BJ (cell line): ENCODE measurements at regions not wholly inside any gene's neighbourhood (a gene's known extent, or its start where the extent isn't known, plus 50 kb on each side); places are given as distances from the start of the nearest gene placed in this dataset.

Experiments
- CTCF ChIA-PET: fragments of 350-600 bp; formaldehyde crosslinking; extraction: SDS; loops from one replicate; lab custom pipeline; 2021; ENCODE audit warnings: antibody characterized with exemption, inconsistent platforms; lab: Yijun Ruan, JAX
- POLR2A ChIA-PET: fragments of 300-600 bp; sonication (Branson Sonifier 250); formaldehyde crosslinking; extraction: SDS; loops from one replicate; lab custom pipeline; 2021; ENCODE audit warnings: antibody characterized with exemption; lab: Charles Lee
- DNase-seq: peaks from one replicate; pipeline ENCODE4 v3.0.0-alpha.2; 2011; ENCODE audit warnings: low read depth
- H3K27me3 ChIP-seq: 2 replicates; pipeline ENCODE4 v1.6.0; 2011; ENCODE audit warnings: low read length; ENCODE audit not compliant: control insufficient read depth, insufficient read depth
- H3K36me3 ChIP-seq: 2 replicates; pipeline ENCODE4 v1.5.1; 2011; ENCODE audit warnings: low read length; ENCODE audit not compliant: control insufficient read depth, insufficient read depth
- H3K4me3 ChIP-seq: 2 replicates; pipeline ENCODE4 v1.5.1; 2011; ENCODE audit warnings: low read depth, mild to moderate bottlenecking, control low read depth, low read length
- TF ChIP-seq, protein P1 (sequence below): IDR thresholded peaks from 2 replicates; pipeline ENCODE4 v1.5.1; 2011; ENCODE audit warnings: low read depth, mild to moderate bottlenecking, control low read depth, inconsistent platforms, low read length, moderate library complexity; ENCODE audit not compliant: insufficient read depth

DNA sequence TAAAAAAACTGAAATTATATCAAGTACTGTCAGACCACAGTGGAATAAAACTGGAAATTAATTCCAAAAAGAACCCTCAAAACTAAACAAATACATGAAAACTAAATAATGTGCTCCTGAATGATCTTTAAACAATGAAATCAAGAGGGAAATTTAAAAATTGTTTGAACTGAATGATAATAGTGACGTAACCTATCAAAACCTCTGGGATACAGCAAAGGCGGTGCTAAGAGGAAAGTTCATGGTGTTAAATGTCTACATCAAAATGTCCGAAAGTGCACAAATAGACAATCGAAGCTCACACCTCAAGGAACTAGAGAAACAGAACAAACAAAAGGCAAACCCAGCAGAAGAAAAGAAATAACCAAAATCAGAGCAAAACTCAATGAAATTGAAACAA, 70.8 kb upstream of the TUBA3C start:
- ChIA-PET POLR2A (no interaction called here), CTCF (no interaction called here)
- Histone ChIP-seq H3K36me3 (no peaks in the 10 kb centered on the region), H3K4me3 (no peak overlapping the region), H3K27me3 (no peaks in the 10 kb centered on the region)
- no peak for DNase-seq
- TF ChIP-seq, protein P1, sequence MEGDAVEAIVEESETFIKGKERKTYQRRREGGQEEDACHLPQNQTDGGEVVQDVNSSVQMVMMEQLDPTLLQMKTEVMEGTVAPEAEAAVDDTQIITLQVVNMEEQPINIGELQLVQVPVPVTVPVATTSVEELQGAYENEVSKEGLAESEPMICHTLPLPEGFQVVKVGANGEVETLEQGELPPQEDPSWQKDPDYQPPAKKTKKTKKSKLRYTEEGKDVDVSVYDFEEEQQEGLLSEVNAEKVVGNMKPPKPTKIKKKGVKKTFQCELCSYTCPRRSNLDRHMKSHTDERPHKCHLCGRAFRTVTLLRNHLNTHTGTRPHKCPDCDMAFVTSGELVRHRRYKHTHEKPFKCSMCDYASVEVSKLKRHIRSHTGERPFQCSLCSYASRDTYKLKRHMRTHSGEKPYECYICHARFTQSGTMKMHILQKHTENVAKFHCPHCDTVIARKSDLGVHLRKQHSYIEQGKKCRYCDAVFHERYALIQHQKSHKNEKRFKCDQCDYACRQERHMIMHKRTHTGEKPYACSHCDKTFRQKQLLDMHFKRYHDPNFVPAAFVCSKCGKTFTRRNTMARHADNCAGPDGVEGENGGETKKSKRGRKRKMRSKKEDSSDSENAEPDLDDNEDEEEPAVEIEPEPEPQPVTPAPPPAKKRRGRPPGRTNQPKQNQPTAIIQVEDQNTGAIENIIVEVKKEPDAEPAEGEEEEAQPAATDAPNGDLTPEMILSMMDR: no peak

DNA sequence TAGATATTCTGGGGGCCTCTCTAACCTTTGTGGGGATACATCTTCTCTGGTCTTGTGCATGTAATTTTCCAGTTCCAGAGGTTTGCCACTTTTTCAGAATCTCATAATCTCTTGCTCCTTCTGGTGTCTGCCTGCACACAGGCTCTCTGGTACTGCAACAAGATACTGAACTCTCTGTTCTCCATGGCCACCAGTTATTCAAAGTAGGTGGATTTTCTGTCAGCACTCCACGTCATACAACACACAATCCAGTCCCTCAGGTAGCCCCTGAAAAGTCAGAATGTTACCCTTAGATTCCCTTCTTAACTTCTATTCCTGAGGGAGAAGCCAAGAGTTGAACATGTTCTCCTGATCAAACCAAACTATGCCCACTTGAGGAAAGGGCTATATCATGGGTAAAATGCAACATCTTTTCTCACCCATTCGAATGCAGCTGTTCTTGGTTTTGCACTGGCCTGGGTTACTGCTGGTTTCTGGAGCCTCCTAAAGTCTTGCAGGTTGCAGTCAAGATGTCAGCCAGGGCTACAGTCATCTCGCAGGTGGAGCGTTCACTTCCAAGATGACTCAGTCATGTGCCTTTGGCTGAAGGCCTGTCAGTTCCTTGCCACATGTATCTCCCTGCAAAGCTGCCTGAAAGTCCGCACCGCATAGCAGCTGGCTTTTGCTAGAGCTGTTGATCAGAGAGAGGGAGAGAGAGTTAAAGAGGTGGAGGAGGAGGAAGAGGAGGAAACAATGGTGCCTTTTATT, 57.7 kb upstream of the TUBA3C start:
- ChIA-PET CTCF (no interaction called here), POLR2A (no interaction called here)
- DNase-seq: no peak
- TF ChIP-seq, protein P1: no peak
- H3K4me3 ChIP-seq: no peak overlapping the region
- no peaks in the 10 kb centered on the region for H3K36me3 ChIP-seq
- no peaks in the 10 kb centered on the region for H3K27me3 ChIP-seq
